Hematopoietic multipotent progenitor cell treated with erythropoietin and hydrocortisone succinate and interleukin-3 and kit ligand, for 6 days (in vitro differentiated cells): ENCODE measurements at regions not wholly inside any gene's neighbourhood (a gene's known extent, or its start where the extent isn't known, plus 50 kb on each side); places are given as distances from the start of the nearest gene placed in this dataset.
"Not testable (repeated sequence)": the region's sequence is repeated elsewhere in the genome, so short reads cannot be mapped to it uniquely, and the experiment has no call there.

Source experiments
- DNase-seq: peaks from one replicate; pipeline ENCODE4 v3.0.0-alpha.2; 2015

- DNase-seq, result no peak
Observed at GRCh38 chr14:57150449-57150848, 118.3 kb downstream of the EXOC5 start.

DNA sequence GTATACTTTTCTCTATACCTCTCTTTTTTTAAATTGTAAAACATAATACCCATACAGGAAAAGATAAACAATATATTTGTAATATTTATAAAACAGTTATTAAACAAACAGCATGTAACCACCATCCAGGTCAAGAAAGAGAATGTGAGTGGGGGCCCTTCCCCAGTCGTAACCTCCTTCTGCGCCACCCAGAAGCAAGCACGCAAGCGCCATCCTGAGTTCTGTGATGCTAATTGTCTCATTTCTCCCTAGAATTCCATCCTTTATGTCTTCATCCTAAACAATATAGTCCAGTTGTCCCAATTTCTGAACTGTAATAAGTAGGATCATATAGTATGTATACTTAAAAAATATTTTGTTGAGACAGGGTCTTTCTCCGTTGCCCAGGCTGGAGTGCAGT is 129.5 kb downstream of the EXOC5 start:
- DNase-seq, result no peak

DNA sequence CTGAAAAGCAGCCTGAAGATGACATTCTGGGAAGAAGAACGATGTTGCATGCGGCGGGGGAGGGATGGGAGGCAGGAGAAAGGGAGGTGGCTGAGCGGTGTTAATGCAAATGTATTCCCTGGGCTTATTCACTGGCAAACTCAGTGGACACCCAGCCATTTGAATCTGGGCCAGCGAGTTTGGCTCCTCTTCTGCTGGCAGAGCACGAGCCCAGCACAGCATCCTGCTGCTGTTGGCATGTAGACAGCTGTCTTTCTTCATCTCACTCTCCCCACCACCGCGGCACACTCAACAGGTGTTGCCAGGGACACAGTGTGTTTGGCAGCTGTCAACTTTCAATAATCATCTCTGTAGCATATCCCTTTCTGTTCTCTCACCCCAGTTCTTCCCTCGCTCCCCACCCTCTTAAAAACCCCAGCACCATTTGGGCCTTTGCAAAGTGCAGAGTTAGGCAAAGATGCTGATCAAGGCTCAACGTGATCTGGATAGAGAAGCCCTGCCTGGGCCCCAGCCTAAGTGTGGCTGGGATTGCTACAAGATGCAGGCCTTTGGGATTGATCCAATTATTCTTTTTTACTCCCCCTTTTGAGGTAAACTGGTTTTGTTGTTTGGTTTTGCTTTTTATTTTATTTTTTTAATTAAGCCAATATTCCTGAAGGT is 131.9 kb downstream of the EXOC5 start:
- no peak for DNase-seq

DNA sequence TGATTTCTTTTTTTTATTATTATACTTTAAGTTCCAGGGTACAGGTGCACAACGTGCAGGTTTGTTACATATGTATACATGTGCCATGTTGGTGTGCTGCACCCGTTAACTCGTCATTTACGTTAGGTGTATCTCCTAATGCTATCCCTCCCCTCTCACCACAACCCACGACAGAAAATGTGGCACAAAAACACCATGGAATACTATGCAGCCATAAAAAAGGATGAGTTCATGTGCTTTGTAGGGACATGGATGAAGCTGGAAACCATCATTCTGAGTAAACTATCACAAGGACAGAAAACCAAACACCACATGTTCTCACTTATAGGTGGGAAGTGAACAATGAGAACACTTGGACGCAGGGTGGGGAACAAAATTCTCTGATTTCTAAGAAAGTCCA is 140.9 kb downstream of the EXOC5 start:
- DNase-seq, result not testable (repeated sequence)

DNA sequence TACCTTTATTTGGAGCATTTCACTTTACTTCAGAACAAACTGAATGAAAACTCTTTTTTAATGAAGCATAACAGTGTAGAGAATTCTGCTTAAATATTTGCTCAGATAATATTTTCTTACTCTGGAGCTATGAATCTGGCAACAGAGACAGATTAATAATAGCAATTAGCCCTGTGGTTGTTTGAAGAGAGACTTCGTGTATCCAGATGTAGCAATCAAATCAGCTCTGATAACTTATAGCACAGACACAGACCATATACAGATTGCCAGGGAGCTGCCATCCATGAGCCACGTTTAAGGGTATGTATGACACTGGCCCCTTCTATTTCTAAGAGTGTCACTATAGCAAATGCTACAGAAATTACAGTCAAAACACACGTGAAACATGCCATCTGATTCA is 146.6 kb downstream of the EXOC5 start:
- no peak for DNase-seq

GRCh38 chr14:57112072-57112807 is 156.5 kb downstream of the EXOC5 start:
- not testable (repeated sequence) for DNase-seq

- DNase-seq, result not testable (repeated sequence)
Observed at GRCh38 chr14:57110411-57110810, 158.3 kb downstream of the EXOC5 start.

DNA sequence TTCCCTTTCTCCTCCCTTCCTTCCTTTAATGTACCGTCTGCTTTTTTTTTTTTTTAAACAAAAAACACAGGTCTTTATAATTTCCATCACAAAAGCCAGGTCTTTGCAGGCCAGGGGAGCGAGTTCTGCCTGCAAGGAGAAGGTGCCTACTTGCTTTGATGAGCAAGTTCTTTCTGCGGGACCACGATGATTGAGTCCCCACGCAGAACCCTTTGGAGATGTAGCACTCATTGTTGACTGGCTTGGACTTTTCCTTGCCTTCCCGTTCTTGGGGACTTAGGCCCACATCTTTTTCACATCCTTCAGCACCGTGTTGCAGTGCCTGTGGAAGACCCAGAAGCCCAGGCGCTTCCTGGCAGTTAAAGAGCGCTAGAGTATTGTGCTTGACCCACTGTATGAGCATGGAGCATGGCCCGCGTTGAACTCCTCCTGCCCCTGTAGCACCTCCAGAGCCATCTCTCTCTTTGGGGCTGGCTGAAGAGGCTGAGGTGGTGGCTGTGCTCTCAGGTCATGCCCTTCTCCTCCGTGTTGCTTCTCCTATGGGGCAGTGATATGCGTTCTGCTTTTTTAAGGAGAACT is 177.6 kb downstream of the EXOC5 start:
- no peak for DNase-seq

DNA sequence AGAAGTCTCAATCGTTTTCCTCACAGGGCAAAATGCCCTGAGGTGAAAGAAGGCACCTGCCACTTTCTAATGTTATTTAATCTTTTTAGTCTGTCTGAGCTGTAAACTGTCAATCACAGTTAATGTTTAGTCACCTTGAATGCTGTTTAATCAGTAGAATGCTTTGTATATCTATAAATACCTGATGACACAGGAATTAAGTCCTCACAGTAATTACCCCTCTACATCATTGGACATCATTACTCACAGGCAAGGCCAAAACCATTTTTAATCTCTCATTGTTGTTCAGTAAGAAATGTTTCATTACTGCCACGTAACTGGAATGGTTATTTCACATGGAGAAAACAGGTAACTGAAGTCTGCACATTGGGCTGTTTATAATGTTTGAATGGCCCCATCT is 178.8 kb downstream of the EXOC5 start:
- DNase-seq, result no peak

GRCh38 chr14:57087841-57088240 is 180.9 kb downstream of the EXOC5 start:
- no peak for DNase-seq

DNA sequence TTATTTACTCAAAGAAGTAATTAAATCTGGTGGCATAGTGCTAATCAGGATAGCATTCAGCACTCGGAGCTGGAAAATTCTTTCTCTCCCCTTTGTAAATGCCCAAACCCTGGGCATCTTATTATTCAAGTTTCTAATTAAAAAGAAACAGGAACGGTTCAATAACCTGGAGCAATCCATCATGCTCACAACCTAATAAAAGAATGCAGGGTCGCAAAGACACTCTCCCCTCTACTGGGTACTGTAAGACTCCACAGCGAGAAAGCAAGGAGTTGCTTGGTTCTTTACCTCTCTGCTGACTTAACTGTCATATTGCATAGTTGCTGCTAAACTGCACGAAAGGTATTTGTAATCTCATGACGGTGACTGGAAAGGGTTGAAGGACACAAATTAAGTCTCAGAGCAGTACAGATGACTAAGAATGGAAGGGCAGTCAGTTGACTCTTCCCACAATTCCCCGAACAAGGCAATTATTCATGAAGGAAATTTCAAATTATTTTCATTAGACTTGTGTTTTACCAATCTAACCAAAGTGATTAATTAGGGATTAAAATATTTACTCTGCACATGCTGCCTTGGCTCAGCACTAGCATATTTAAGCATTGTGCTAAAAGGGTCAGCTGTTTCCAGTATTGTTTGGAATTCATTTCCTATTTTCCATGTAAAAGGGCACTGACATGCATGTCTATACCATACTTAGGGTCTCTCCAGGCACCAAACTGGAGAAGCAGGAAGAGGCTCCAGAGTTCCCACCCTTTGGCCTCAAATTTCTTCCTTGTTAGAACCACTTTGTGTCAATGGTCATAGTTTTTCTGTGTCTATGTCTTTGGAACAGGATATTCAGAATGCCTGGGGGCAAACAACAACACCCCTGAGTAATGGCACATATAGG is 182.2 kb downstream of the EXOC5 start:
- DNase-seq, result no peak

DNA sequence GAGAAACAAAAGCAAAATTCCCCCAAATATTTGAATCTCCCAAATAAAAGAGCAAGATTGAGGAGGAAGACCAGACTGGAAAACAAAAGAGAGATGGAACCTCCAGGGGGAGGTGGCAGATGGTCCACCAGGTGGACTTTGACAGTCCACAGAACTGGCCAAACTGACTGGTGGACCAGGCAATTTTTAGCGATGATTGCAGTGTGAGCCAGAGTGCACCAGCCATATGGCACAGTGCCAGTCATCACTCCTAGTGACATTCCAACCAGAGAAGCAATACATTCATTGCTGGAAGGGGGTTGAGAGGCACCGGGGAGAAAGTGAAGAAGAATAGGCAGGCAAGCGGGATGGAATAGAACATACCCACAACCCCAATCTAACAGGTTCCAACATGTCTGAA is 182.9 kb downstream of the EXOC5 start:
- DNase-seq, result no peak

GRCh38 chr14:57085043-57085442 is 183.7 kb downstream of the EXOC5 start:
- no peak for DNase-seq

DNA sequence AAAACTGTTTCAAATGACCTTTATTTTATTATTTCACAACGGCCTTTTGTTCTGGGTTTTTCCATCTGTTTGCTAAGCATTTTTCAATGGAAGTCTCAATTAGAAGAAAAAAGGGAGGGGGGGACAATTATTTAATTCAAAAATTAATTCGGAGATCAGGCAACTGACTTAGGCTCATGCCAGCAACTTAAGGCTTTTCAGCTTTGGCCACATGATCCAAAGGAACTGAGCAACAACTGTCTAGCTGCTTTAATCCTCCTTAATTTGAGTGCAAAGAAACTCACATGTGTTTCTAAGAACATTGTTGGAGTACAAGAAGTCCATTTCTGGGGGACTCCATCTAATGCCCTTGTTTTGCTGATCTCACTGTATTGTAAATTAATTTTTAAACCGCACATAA is 188.0 kb downstream of the EXOC5 start:
- no peak for DNase-seq

DNA sequence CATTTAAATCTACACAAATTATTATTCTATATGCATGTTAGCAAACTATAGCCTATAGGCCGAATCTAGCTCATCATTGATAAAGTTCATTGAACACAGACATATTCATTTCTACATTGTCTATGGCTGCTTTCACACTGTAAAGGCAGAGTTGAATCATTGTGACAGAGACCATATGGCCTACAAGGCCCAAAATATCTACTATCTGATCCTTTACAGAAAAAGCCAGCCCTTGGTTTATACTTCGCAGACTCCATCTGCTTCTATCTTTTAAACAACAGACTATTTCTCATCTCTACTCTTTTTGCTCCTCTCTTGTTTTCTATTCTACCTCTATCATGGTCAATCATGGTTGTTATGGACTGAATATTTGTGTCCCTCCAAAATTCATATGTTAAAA is 190.7 kb downstream of the EXOC5 start:
- DNase-seq, result no peak

GRCh38 chr14:57073986-57074385 is 194.7 kb downstream of the EXOC5 start:
- no peak for DNase-seq

GRCh38 chr14:57071639-57072038 is 197.1 kb downstream of the EXOC5 start:
- no peak for DNase-seq

DNA sequence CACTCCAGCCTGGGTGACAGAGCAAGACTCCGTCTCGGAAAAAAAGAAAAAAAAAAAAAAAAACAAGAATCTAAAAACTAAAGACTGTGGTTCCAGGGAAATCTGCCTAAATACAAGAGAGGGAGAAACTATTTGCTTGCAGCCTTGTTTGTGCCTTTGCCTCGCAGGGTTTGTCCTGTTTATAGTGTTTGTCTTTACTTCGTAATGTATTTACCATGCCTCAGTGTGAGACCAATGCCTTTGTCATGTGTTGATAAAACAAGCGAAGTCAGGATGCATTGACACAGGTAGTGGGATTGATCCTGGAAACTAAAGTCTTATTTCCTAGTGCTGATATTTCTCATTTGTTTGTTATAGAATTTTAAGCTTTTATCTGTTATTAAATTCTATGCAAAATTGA is 199.0 kb downstream of the EXOC5 start:
- no peak for DNase-seq

GRCh38 chr14:57068511-57068910 is 200.2 kb downstream of the EXOC5 start:
- no peak for DNase-seq

GRCh38 chr14:57066887-57067513 is 201.7 kb downstream of the EXOC5 start:
- DNase-seq, result peak; percentile 63

- DNase-seq, result no peak
Observed at GRCh38 chr14:57066463-57066862, 202.2 kb downstream of the EXOC5 start.

- DNase-seq, result no peak
Observed at GRCh38 chr14:57061009-57061711, 207.5 kb downstream of the EXOC5 start.
